ENCODE measurements at regions not wholly inside any gene's neighbourhood (a gene's known extent, or its start where the extent isn't known, plus 50 kb on each side); places are given as distances from the start of the nearest gene placed in this dataset.

DNA sequence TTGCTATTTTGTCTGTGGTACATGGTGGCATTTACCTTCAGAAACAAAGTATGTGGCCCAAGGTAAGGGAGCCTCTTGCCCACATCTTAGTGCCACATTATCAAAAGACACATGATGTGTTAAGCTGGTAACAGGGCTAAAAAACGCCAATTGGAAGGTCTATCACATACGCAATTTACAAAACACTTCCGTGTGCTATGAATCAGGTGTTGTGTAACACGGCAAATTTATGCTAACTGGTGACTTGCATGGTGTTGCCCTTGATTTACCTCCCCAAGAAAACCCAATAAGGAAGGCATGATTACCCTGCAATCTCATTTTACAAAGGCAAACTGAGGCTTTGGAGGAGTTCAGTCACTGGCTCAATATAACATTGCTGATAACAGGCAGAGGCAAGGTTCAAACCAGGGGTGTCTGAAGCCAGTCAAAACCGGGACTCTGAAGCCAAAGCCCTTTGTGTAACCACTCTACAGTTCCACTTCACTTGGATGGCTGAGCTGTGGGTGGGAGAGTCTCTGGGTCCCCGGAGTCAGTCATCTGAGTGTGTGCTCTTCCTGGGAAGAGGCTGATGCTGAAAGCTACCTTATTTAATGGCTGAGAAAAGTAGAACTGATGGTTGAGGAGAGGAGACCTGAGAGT is 103.9 kb upstream of the BCL6 start:
- H3K4me1 ChIP-seq = peaks cover 4% of the 10 kb centered on the region
- no peak overlapping the region for H3K9ac ChIP-seq (ENCODE audit: low read depth in 2 of 2, low read length in 2 of 2)
- no peak for TF ChIP-seq CTCF (IDR thresholded peaks at IDR 0.05)
- DNase-seq = no peak
- intact Hi-C loops (cut with DNase I) = no loop called here
- H3K4me3 ChIP-seq = no peak overlapping the region
- no peak overlapping the region for H3K27ac ChIP-seq
- H3K9me3 ChIP-seq = no peaks in the 10 kb centered on the region
- H3K36me3 ChIP-seq = no peaks in the 10 kb centered on the region
- H3K27me3 ChIP-seq = no peaks in the 10 kb centered on the region

- Histone ChIP-seq H3K36me3 (no peaks in the 10 kb centered on the region), H3K4me1 (peaks cover 4% of the 10 kb centered on the region), H3K9ac (ENCODE audit: low read depth in 2 of 2, low read length in 2 of 2) (no peak overlapping the region), H3K4me3 (no peak overlapping the region), H3K27ac (no peak overlapping the region), H3K27me3 (no peaks in the 10 kb centered on the region), H3K9me3 (no peaks in the 10 kb centered on the region)
- no peak for DNase-seq
- intact Hi-C loops (cut with DNase I) = no loop called here
- TF ChIP-seq CTCF (IDR thresholded peaks at IDR 0.05) = no peak
Observed at GRCh38 chr3:187850258-187850921, 105.1 kb upstream of the BCL6 start.

DNA sequence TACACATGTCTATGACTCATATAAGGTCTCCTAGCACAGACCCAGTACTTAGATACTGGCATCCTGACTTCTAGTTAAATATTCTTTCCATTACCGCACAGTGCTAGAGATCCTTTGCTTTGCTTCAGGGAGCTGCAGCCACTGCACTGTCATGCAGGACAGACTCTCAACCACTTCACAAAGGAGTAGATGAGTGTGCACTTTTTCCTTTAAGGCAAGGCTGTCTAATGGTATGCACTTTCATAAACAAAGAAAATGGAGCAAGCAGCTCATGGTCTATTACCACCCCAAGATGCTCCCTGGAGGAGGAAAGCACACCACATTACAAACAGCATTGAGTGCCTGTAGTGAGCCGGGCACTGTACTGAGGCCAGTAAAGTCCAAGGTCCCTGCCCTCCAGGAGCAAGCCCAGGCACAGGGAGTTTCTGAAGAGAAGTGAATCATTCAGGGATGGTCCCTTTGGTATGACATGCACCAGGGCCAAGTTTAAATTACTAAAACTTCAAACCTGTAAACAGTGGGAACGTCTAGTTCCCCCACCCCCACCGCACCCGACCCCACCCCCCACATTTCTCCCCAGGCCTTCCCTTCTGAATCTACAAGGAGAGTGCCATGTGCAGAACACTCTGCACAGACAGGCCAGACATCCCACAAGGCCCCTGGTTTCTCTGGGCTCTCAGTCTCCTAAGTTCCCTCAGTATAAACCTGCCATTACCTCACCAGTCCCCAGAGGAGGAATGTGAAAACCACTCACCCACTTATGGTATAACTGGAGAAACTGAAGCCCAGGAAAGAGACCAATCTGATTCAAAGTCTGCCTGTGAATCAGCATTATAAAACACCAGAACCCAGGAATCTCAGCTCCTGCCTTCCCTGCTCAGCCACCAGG is 107.8 kb upstream of the BCL6 start:
- Histone ChIP-seq H3K27me3 (no peaks in the 10 kb centered on the region), H3K27ac (no peak overlapping the region), H3K36me3 (no peaks in the 10 kb centered on the region), H3K9ac (ENCODE audit: low read depth in 2 of 2, low read length in 2 of 2) (no peak overlapping the region), H3K4me1 (peaks cover 4% of the 10 kb centered on the region), H3K9me3 (no peaks in the 10 kb centered on the region), H3K4me3 (no peak overlapping the region)
- no peak for DNase-seq
- intact Hi-C loops (cut with DNase I) = no loop called here
- TF ChIP-seq CTCF (IDR thresholded peaks at IDR 0.05) = no peak

DNA sequence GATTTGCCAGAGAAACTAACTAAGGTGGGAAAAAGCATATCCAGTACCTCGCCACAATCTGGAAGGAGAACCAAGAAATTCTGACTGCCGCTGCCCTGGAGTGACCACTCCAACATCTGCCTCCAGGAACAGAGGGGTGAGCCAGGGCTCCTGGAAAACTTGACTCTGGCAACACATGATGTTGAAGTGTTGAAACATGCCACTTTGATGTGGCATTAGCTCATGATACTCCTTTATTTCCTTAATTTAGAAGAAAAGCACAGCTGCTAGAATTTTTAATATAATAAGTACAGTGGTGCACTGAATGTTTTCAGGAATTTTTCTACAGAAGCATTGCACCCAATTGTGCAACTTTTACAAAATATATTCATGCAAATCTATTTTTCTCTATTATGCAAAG is 109.9 kb upstream of the BCL6 start:
- Histone ChIP-seq H3K27ac (no peak overlapping the region), H3K9ac (ENCODE audit: low read depth in 2 of 2, low read length in 2 of 2) (no peak overlapping the region), H3K4me3 (no peak overlapping the region), H3K36me3 (no peaks in the 10 kb centered on the region), H3K4me1 (peaks cover 3% of the 10 kb centered on the region), H3K9me3 (no peaks in the 10 kb centered on the region), H3K27me3 (no peaks in the 10 kb centered on the region)
- TF ChIP-seq CTCF (IDR thresholded peaks at IDR 0.05) = no peak
- intact Hi-C loops (cut with DNase I) = no loop called here
- no peak for DNase-seq

DNA sequence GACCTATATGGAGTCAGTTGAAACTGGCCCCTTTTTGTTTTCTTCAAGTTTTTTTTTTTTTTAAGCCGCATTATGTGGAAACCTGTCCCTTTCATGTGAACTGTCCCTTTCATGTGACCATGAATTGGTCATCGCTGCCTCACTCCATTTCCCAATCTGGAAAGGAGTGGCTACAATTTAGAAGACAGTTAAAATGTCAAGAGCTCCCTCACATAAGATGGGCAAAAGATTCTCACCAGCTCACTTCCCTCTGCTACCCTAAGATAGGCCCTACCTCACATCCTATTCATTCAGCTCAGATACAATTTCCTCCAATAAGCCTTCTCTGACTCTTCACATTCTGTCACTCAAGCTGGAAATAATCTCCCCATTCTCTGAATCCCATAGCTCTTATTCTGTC is 111.3 kb upstream of the BCL6 start:
- H3K27ac ChIP-seq = no peak overlapping the region
- intact Hi-C loops (cut with DNase I) = no loop called here
- no peak overlapping the region for H3K9ac ChIP-seq (ENCODE audit: low read depth in 2 of 2, low read length in 2 of 2)
- no peaks in the 10 kb centered on the region for H3K27me3 ChIP-seq
- H3K36me3 ChIP-seq = no peaks in the 10 kb centered on the region
- TF ChIP-seq CTCF (IDR thresholded peaks at IDR 0.05) = no peak
- no peak for DNase-seq
- no peak overlapping the region for H3K4me3 ChIP-seq
- H3K4me1 ChIP-seq = no peaks in the 10 kb centered on the region
- H3K9me3 ChIP-seq = no peaks in the 10 kb centered on the region

All from colonic mucosa (tissue), 4 donors.